ENCODE measurements at regions not wholly inside any gene's neighbourhood (a gene's known extent, or its start where the extent isn't known, plus 50 kb on each side); places are given as distances from the start of the nearest gene placed in this dataset.

GRCh38 chr1:87176514-87176913 is 152.2 kb upstream of the LMO4 start:
- Histone ChIP-seq H3K27me3 (ENCODE audit: control insufficient read depth, insufficient read depth, low read length) (peaks cover 3% of the 10 kb centered on the region), H3K27ac (ENCODE audit: insufficient read depth, low read length) (no peak overlapping the region), H4K91ac (ENCODE audit: insufficient read depth, low read depth, low read length) (no peak overlapping the region), H3K9me1 (ENCODE audit: insufficient read depth, low read length) (no peaks in the 10 kb centered on the region), H3K9ac (ENCODE audit: low read depth, low read length) (no peak overlapping the region), H4K20me1 (ENCODE audit: insufficient read depth, low read length) (no peaks in the 10 kb centered on the region), H2AFZ (replicated peaks; ENCODE audit: low read length, poor library complexity) (no peak overlapping the region), H2BK120ac (ENCODE audit: low read depth, low read length) (no peak overlapping the region), H2AK9ac (replicated peaks; ENCODE audit: low read depth, low read length, poor library complexity) (no peak overlapping the region), H2AK5ac (ENCODE audit: low read depth, low read length) (no peak overlapping the region), H4K8ac (ENCODE audit: low read depth in 2 of 2, low read length in 2 of 2) (no peak overlapping the region), H3K79me1 (ENCODE audit: low read depth in 1 of 2, low read length in 2 of 2) (no peaks in the 10 kb centered on the region), H3K4me1 (ENCODE audit: control insufficient read depth, insufficient read depth, low read length) (no peaks in the 10 kb centered on the region), H3K9me3 (ENCODE audit: control insufficient read depth, insufficient read depth, low read length) (no peaks in the 10 kb centered on the region), H3K56ac (ENCODE audit: extremely low read depth, insufficient read depth, low read length) (no peak overlapping the region), H4K5ac (ENCODE audit: low read depth, low read length) (no peak overlapping the region), H3K14ac (replicated peaks; ENCODE audit: low read depth, low read length) (no peak overlapping the region), H3K23ac (ENCODE audit: low read depth, low read length) (no peak overlapping the region), H2BK20ac (ENCODE audit: low read depth, low read length) (no peak overlapping the region), H3K4me2 (ENCODE audit: low read depth, low read length) (no peak overlapping the region), H2BK5ac (ENCODE audit: low read depth, low read length, poor library complexity, severe bottlenecking) (no peak overlapping the region), H2BK15ac (ENCODE audit: low read depth, low read length) (no peak overlapping the region), H3K4ac (ENCODE audit: low read depth, low read length) (no peak overlapping the region), H3K4me3 (ENCODE audit: insufficient read depth, low read depth, low read length) (no peak overlapping the region), H3K18ac (ENCODE audit: low read depth, low read length) (no peak overlapping the region), H3K36me3 (ENCODE audit: control insufficient read depth, insufficient read depth, low read length) (no peaks in the 10 kb centered on the region)
- intact Hi-C loops (cut with micrococcal nuclease) (no loop called here), in situ Hi-C loops (cut with MboI; ENCODE audit: low sequenced_read_pairs) (no loop called here), dilution Hi-C loops (cut with HindIII; ENCODE audit: low sequenced_read_pairs, unreplicated experiment) (no loop called here)
- DNase-seq (no peak), ATAC-seq (ENCODE audit: low read depth) (no peak)
- TF ChIP-seq USF2 (IDR thresholded peaks at IDR 0.05; ENCODE audit: low read depth, low read length), result no peak
- TF ChIP-seq MAFK (IDR thresholded peaks at IDR 0.05; ENCODE audit: low read depth, low read length), result no peak
- no peak for TF ChIP-seq MAZ (IDR thresholded peaks at IDR 0.05; ENCODE audit: borderline replicate concordance, low read depth, low read length)
- TF ChIP-seq RFX5 (IDR thresholded peaks at IDR 0.05; ENCODE audit: low read depth, low read length), result no peak
- no peak for TF ChIP-seq BHLHE40 (IDR thresholded peaks at IDR 0.05; ENCODE audit: low read depth, low read length)
- no peak for TF ChIP-seq POLR2A (IDR thresholded peaks at IDR 0.05; ENCODE audit: low read depth, low read length)
- no peak for TF ChIP-seq CTCF (conservative IDR thresholded peaks at IDR 0.05; ENCODE audit: low read depth, low read length)
- TF ChIP-seq CEBPB (IDR thresholded peaks at IDR 0.05; ENCODE audit: low read depth, low read length), result no peak
- TF ChIP-seq FOS (IDR thresholded peaks at IDR 0.05; ENCODE audit: low read depth, low read length), result no peak
- no peak for TF ChIP-seq CHD1 (IDR thresholded peaks at IDR 0.05; ENCODE audit: low read depth, low read length)
- TF ChIP-seq RCOR1 (IDR thresholded peaks at IDR 0.05; ENCODE audit: insufficient replicate concordance, low read length), result no peak
- no peak for TF ChIP-seq ELK1 (IDR thresholded peaks at IDR 0.05; ENCODE audit: borderline replicate concordance, low read depth, low read length)
- TF ChIP-seq RAD21 (IDR thresholded peaks at IDR 0.05; ENCODE audit: low read length), result no peak
- no peak for TF ChIP-seq SMC3 (IDR thresholded peaks at IDR 0.05; ENCODE audit: low read depth, low read length)
- no peak for TF ChIP-seq MXI1 (IDR thresholded peaks at IDR 0.05; ENCODE audit: borderline replicate concordance, low read depth, low read length)
- no TSS peak for BruUV-seq (replicated peaks)
- POLR2A ChIA-PET (ENCODE audit: unreplicated experiment), result no interaction called here
- CTCF ChIA-PET, result no interaction called here
- 67% methylated on average over 2 of the region's 5 CpGs; no CpG with 5 or more reads in 1 of the 2 experiments for WGBS, 2 experiments (ENCODE audit: extremely low coverage in 2 of 2, insufficient read length in 1 of 2)

Measured in IMR-90 (cell line).